GM19351 (cell line): ENCODE measurements at regions not wholly inside any gene's neighbourhood (a gene's known extent, or its start where the extent isn't known, plus 50 kb on each side); places are given as distances from the start of the nearest gene placed in this dataset.
A peak's percentile ranks its signal among the peaks of the same experiment; 100 is the strongest.
"Not testable (repeated sequence)": the region's sequence is repeated elsewhere in the genome, so short reads cannot be mapped to it uniquely, and the experiment has no call there.

ENCODE experiments used
- ATAC-seq: cut with Tn5 transposase; IDR thresholded peaks from one replicate; pipeline ENCODE4 v1.9.1; 2021; ENCODE audit warnings: mild to moderate bottlenecking, moderate library complexity; ENCODE audit not compliant: unreplicated experiment

DNA sequence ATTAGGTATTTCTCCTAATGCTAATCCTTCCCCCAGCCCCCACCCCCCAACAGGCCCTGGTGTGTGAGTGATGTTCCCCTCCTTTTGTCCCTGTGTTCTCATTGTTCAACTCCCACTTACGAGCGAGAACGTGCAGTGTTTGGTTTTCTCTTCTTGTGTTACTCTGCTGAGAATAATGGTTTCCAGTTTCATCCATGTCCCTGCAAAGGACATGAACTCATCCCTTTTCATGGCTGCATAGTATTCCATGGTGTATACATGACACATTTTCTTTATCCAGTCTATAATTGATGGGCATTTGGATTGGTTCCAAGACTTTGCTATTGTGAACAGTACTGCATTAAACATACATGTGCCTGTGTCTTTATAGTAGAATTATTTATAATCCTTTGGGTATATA, 138.9 kb upstream of the TMEM229A start:
- ATAC-seq = not testable (repeated sequence)

- no peak for ATAC-seq
Measured at GRCh38 chr7:124171068-124171467, 138.2 kb upstream of the TMEM229A start.

- ATAC-seq = no peak
Measured at GRCh38 chr7:124168616-124169015, 135.7 kb upstream of the TMEM229A start.

GRCh38 chr7:124162667-124163066, 129.8 kb upstream of the TMEM229A start:
- ATAC-seq = no peak

- peak; percentile 72 for ATAC-seq
Measured at GRCh38 chr7:124155432-124156022, 122.7 kb upstream of the TMEM229A start.

DNA sequence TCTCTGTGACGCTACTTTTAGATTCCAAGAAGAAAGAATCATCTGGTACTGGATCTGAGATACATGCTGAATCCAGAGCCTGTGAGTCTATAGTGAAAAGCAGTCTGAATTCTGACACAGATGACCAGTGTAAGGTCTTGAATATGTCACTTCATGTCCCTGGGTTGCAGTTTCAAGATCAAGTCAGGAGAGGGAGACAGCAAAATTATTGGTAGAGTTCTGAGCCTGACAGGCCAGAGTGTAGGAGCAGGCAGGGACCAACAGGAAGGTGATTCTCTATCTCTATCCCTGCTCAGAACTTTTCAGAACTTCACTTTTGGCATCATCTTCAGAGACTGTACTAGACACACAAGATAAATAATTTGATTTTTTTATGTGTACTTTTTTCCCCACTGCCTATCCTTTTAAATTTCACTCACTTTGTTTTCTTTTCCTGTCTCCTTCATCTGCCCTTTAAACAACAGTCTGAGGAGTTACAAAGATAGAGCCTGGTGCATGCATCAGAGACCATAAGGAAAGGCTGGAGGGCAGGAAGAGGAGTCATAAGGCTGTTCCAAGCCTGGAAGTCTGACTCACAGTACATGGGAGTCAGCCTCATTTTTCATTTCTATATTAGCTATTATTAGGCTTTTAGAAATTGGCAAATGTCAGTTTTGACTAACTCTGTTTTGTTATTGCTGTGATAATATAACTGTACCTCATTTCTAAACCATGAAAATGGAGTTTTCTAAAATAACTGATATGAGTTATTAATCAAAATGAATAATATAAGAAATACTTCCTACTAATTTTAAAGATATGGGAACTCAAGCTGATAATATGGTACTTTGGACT, 120.2 kb upstream of the TMEM229A start:
- ATAC-seq = peak; percentile 78

- no peak for ATAC-seq
Measured at GRCh38 chr7:124137664-124138063, 104.8 kb upstream of the TMEM229A start.

DNA sequence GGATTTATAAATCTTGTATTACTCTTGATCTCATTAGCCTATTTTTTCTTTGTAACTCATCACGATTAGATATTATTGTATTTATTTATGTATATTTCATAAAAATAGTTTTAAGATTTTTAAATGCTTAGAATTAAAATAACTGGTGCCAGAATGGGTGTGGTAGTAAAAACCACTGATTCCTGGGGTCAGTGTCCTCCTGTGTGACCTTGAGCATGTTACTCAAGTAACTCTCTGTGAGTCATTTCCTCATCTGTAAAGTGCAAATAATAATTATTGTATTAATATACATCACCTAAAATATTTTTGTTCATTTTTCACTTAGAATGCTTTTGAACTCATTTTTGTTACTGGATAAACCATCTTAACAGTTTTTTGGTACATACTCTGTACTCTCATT, 91.3 kb upstream of the TMEM229A start:
- no peak for ATAC-seq

DNA sequence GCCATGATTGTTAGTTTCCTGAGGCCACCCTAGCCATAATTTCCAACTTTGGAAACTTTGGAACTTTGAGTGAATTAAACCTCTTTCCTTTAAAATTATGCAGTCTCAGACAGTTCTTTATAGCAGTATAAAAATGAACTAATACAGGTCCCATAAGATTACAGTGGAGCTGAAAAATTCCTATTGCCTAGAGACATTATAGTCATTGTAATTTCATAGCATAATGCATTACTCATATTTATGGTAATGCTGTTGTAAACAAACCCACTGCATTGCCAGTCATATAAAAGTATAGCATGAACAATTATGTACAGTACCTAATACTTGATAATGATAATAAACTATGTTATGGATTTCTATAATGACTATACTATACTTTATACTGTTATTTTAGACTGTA, 88.0 kb upstream of the TMEM229A start:
- ATAC-seq = no peak

DNA sequence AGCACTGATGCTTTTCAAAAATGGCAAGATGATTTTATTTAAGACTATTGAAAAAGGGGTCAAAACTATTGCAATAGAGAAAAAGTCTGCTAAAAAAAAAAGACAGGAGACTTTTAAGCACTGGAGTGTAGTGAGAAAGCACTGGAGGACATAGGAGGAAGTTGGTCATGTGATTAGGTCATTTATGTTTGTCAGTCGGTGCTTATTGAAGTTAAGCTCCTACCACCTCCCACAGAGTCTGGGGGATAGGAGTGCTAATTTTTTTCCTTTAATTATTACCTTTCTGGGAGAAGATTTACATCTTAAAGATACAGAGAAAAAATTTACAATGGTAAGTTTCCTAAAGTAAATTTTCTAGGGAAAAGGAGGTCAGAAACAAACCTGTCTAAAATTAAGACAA, 80.2 kb upstream of the TMEM229A start:
- no peak for ATAC-seq

DNA sequence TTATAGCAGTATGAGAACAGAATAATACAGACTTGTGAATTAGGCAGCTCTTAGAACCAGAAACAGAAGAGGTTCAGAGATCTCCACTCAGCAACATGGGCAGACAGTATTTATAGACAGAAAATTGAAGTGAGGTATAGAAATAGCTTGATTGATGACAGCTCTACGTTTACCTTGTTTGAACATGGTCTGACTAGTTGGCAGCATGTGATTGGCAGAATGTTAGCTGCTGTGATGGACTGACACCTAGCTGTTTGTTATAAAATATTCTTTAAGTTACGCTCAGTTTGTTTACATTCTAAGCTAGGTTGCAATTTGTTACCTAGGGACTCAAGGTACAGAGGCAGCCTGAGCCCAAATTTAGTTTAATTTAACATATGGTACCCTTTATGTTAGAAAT, 73.7 kb upstream of the TMEM229A start:
- ATAC-seq = no peak

DNA sequence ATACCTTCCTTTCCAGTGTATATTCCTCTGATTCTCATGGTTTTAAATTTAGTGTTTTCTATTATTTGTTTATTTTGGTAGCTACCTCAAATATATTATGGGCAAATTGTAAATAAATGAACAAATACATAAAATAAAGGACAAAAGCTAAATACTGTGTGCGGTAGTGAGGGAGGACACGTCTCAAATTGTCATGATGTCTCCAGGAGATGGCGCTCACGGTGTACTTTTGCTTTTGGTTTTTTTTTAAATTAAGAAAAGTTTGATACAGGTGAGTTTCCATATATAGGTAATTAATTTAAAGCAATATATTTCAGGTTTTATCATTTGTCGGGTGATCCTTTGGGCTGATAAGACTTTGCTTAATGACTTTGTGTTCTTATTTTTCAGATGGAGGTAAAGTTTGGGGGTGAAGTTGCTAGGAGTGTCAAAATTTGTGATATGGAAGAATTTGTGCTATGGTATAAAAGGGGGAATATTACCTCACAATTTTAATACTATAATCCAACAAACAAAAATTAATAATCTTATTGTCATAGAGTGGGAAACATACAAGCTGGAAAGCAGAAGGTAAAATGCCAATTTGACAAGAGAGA, 68.4 kb upstream of the TMEM229A start:
- ATAC-seq = no peak

GRCh38 chr7:124100190-124100589, 67.3 kb upstream of the TMEM229A start:
- ATAC-seq = no peak

- ATAC-seq = not testable (repeated sequence)
Measured at GRCh38 chr7:124099585-124099984, 66.7 kb upstream of the TMEM229A start.

- ATAC-seq = no peak
Measured at GRCh38 chr7:124089621-124090020, 56.8 kb upstream of the TMEM229A start.

DNA sequence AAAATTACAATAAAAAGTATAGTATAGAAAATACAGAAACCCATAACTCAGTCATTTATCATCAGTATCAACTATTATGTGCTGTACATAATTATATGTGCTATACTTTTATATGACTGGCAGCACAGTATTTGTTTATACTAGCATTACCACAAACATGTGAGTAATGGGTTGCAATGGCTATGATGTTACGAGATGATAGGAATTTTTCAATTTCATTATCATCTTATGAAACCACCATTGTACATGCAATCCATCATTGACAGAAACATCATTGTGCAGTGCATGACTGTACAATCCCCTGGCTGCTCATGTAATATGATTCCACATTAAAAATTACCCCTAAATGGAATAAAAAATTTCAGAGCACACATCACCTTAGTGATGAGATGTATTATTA, 55.7 kb upstream of the TMEM229A start:
- no peak for ATAC-seq

DNA sequence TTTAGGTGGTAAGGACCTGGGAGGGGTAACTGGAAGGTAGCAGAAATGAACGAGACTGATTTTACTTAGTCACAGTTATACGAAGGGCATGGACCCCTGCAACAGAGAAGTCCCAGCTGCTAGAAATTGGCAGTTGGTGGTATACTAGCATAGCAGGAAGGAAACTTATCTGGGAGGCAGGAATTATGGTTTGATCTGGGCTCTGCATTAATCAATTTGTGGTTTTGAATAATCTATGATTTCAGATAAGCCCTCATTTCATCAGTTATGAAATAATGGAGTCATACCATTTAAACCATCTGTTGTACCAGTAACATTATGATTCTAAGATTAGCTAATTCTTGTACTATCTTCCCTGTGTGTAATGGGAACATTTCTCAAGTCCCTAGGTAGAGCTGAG, 54.0 kb upstream of the TMEM229A start:
- no peak for ATAC-seq

DNA sequence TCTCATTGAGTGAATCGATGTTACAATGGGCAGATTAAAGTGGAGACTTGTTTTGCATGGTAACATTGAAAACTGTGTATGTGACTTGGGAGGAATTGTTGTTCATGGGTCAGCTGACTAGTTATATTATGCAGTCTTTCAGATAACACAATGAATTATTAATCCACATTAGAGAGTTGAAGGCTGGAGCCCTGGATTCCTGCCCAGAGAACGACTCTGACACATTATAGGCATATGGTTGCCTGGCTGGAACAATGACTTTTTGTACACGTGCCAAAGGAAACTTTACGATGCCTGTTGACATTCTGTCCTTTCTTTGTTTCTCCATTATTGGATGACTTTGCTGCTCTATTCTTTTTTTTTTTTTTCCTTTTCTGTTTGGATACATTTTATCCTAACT, 52.3 kb upstream of the TMEM229A start:
- ATAC-seq = no peak

DNA sequence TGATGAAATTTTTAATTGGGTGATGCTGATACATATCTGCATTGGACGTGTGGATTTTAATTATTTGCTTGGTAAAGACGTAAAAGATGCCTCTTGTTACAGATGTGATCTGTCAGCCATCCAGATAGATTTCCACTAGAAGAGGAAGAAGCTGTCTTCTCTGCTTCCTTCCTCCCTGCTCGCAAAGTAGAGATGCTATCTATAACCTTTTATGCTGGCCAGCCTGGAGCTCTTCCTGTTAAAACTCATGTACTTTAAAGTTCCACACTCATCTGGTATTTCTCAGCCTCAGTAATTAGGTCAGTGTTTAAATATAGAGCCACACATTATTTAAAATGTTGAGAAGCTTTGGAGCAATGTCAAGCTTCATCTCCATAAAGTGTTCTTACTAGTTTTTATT, 51.2 kb upstream of the TMEM229A start:
- no peak for ATAC-seq
